Endothelial cell of hepatic sinusoid (primary cell): ENCODE measurements at regions not wholly inside any gene's neighbourhood (a gene's known extent, or its start where the extent isn't known, plus 50 kb on each side); places are given as distances from the start of the nearest gene placed in this dataset.
"Not testable (repeated sequence)": the region's sequence is repeated elsewhere in the genome, so short reads cannot be mapped to it uniquely, and the experiment has no call there.

Experiments used
- in situ Hi-C: cut with HindIII; loops from 2 replicates; pipeline ENCODE4 v1.10.0; 2017; ENCODE audit warnings: low sequenced_read_pairs

GRCh38 chr2:75834588-75834987 is 123.9 kb upstream of the GCFC2 start:
- in situ Hi-C loops = not testable (repeated sequence)

- in situ Hi-C loops = no loop called here
These were observed 122.7 kb upstream of the GCFC2 start for GRCh38 chr2:75833386-75833785.

- in situ Hi-C loops = no loop called here
These were observed 118.1 kb upstream of the GCFC2 start for GRCh38 chr2:75828826-75829225.

- in situ Hi-C loops = not testable (repeated sequence)
These were observed 112.8 kb upstream of the GCFC2 start for GRCh38 chr2:75823515-75823914.

GRCh38 chr2:75822336-75822735 is 111.6 kb upstream of the GCFC2 start:
- in situ Hi-C loops = no loop called here

GRCh38 chr2:75820693-75821092 is 110.0 kb upstream of the GCFC2 start:
- in situ Hi-C loops = no loop called here

- in situ Hi-C loops = no loop called here
These were observed 100.1 kb upstream of the GCFC2 start for GRCh38 chr2:75810611-75811330.

- in situ Hi-C loops = no loop called here
These were observed 98.2 kb upstream of the GCFC2 start for GRCh38 chr2:75808793-75809535.

- in situ Hi-C loops = no loop called here
These were observed 97.3 kb upstream of the GCFC2 start for GRCh38 chr2:75807992-75808391.

- in situ Hi-C loops = no loop called here
These were observed 90.7 kb upstream of the GCFC2 start for GRCh38 chr2:75801234-75801982.

- in situ Hi-C loops = no loop called here
These were observed 89.7 kb upstream of the GCFC2 start for GRCh38 chr2:75800456-75800855.

- in situ Hi-C loops = no loop called here
These were observed 89.1 kb upstream of the GCFC2 start for GRCh38 chr2:75799859-75800258.

GRCh38 chr2:75798569-75798968 is 87.9 kb upstream of the GCFC2 start:
- in situ Hi-C loops = no loop called here

- in situ Hi-C loops = no loop called here
These were observed 82.3 kb upstream of the GCFC2 start for GRCh38 chr2:75792996-75793395.

GRCh38 chr2:75792146-75792545 is 81.4 kb upstream of the GCFC2 start:
- in situ Hi-C loops = no loop called here

- in situ Hi-C loops = no loop called here
These were observed 80.2 kb upstream of the GCFC2 start for GRCh38 chr2:75790814-75791467.

GRCh38 chr2:75790121-75790813 is 79.6 kb upstream of the GCFC2 start:
- in situ Hi-C loops = no loop called here

- in situ Hi-C loops = no loop called here
These were observed 78.2 kb upstream of the GCFC2 start for GRCh38 chr2:75788902-75789301.

GRCh38 chr2:75788154-75788553 is 77.4 kb upstream of the GCFC2 start:
- in situ Hi-C loops = no loop called here

GRCh38 chr2:75787532-75788132 is 76.9 kb upstream of the GCFC2 start:
- in situ Hi-C loops = no loop called here
